ENCODE measurements at regions not wholly inside any gene's neighbourhood (a gene's known extent, or its start where the extent isn't known, plus 50 kb on each side); places are given as distances from the start of the nearest gene placed in this dataset.
A peak's percentile ranks its signal among the peaks of the same experiment; 100 is the strongest.
"Not testable (repeated sequence)": the region's sequence is repeated elsewhere in the genome, so short reads cannot be mapped to it uniquely, and the experiment has no call there.

GRCh38 chr3:177899275-177900067, 636.8 kb upstream of the KCNMB2 start:
- DNase-seq (ENCODE audit: low read depth), result no peak

GRCh38 chr3:177902876-177903275, 633.4 kb upstream of the KCNMB2 start:
- DNase-seq (ENCODE audit: low read depth), result no peak

GRCh38 chr3:177904621-177905020, 631.6 kb upstream of the KCNMB2 start:
- no peak for DNase-seq (ENCODE audit: low read depth)

GRCh38 chr3:177905173-177906125, 630.8 kb upstream of the KCNMB2 start:
- DNase-seq (ENCODE audit: low read depth), result peak; percentile 78

GRCh38 chr3:177906126-177906511, 630.1 kb upstream of the KCNMB2 start:
- peak; percentile 75 for DNase-seq (ENCODE audit: low read depth)

- no peak for DNase-seq (ENCODE audit: low read depth)
Observed at GRCh38 chr3:177906578-177907229, 629.5 kb upstream of the KCNMB2 start.

- not testable (repeated sequence) for DNase-seq (ENCODE audit: low read depth)
Observed at GRCh38 chr3:177909530-177909929, 626.7 kb upstream of the KCNMB2 start.

- no peak for DNase-seq (ENCODE audit: low read depth)
Observed at GRCh38 chr3:177914224-177914623, 622.0 kb upstream of the KCNMB2 start.

- no peak for DNase-seq (ENCODE audit: low read depth)
Observed at GRCh38 chr3:177916461-177916860, 619.8 kb upstream of the KCNMB2 start.

- DNase-seq (ENCODE audit: low read depth), result no peak
Observed at GRCh38 chr3:177917234-177917861, 618.9 kb upstream of the KCNMB2 start.

- DNase-seq (ENCODE audit: low read depth), result no peak
Observed at GRCh38 chr3:177921153-177921552, 615.1 kb upstream of the KCNMB2 start.

- DNase-seq (ENCODE audit: low read depth), result no peak
Observed at GRCh38 chr3:177924261-177924660, 612.0 kb upstream of the KCNMB2 start.

- no peak for DNase-seq (ENCODE audit: low read depth)
Observed at GRCh38 chr3:177928172-177928873, 607.9 kb upstream of the KCNMB2 start.

- no peak for DNase-seq (ENCODE audit: low read depth)
Observed at GRCh38 chr3:177929310-177929709, 606.9 kb upstream of the KCNMB2 start.

GRCh38 chr3:177930771-177931170, 605.5 kb upstream of the KCNMB2 start:
- DNase-seq (ENCODE audit: low read depth), result no peak

GRCh38 chr3:177931346-177931745, 604.9 kb upstream of the KCNMB2 start:
- no peak for DNase-seq (ENCODE audit: low read depth)

GRCh38 chr3:177932346-177932745, 603.9 kb upstream of the KCNMB2 start:
- DNase-seq (ENCODE audit: low read depth), result no peak

- no peak for DNase-seq (ENCODE audit: low read depth)
Observed at GRCh38 chr3:177932750-177933660, 603.2 kb upstream of the KCNMB2 start.

- peak; percentile 45 for DNase-seq (ENCODE audit: low read depth)
Observed at GRCh38 chr3:177934001-177934891, 602.0 kb upstream of the KCNMB2 start.
